OCI-LY3 (cell line): ENCODE measurements at regions not wholly inside any gene's neighbourhood (a gene's known extent, or its start where the extent isn't known, plus 50 kb on each side); places are given as distances from the start of the nearest gene placed in this dataset.

ENCODE experiments used
- H2AFZ ChIP-seq: fragments of 200-600, 300-600 bp; shearing (Covaris generic); 2 replicates; pipeline ENCODE4 v1.6.0; 2014; ENCODE audit warnings: antibody characterized with exemption, low read depth, low read length
- H3K27ac ChIP-seq: fragments of 200-600, 300-600 bp; sonication (generic); 2 replicates; pipeline ENCODE4 v1.5.1; 2014; ENCODE audit warnings: mild to moderate bottlenecking, low read length, moderate library complexity, mixed read lengths
- H3K27me3 ChIP-seq: fragments of 200-600, 300-600 bp; sonication (generic); 2 replicates; pipeline ENCODE4 v1.6.1; 2014; ENCODE audit warnings: low read depth, low read length, mixed read lengths
- H3K36me3 ChIP-seq: fragments of 200-600, 300-600 bp; sonication (generic); replicated peaks from 2 replicates; pipeline ENCODE3; 2014; ENCODE audit warnings: low read depth, low read length, mixed read lengths
- H3K4me1 ChIP-seq: fragments of 300-600, 200-600 bp; sonication (generic); 2 replicates; pipeline ENCODE4 v1.6.1; 2014; ENCODE audit warnings: low read length, mixed read lengths
- H3K4me2 ChIP-seq: fragments of 200-600, 300-600 bp; sonication (generic); 2 replicates; pipeline ENCODE4 v1.6.1; 2014; ENCODE audit warnings: low read length, mixed read lengths
- H3K4me3 ChIP-seq: fragments of 300-600, 200-600 bp; sonication (generic); 2 replicates; pipeline ENCODE4 v1.5.1; 2014; ENCODE audit warnings: antibody characterized with exemption, mild to moderate bottlenecking, low read length, moderate library complexity
- H3K79me2 ChIP-seq: fragments of 300-600, 200-600 bp; shearing (Covaris generic); 2 replicates; pipeline ENCODE4 v1.6.1; 2014; ENCODE audit warnings: mild to moderate bottlenecking, low read length, mixed read lengths
- H3K9ac ChIP-seq: fragments of 300-600, 200-600 bp; shearing (Covaris generic); 2 replicates; pipeline ENCODE4 v1.6.0; 2014; ENCODE audit warnings: mild to moderate bottlenecking, low read length, moderate library complexity
- H3K9me3 ChIP-seq: fragments of 200-600, 300-600 bp; shearing (Covaris generic); 2 replicates; pipeline ENCODE4 v1.6.1; 2014; ENCODE audit warnings: low read length, mixed read lengths; ENCODE audit not compliant: insufficient read depth
- H4K20me1 ChIP-seq: fragments of 200-600, 300-600 bp; sonication (generic); 2 replicates; pipeline ENCODE4 v1.6.1; 2016; ENCODE audit warnings: low read length, mixed read lengths; ENCODE audit not compliant: insufficient read depth
- EZH2phosphoT487 ChIP-seq: fragments of 200-600 bp; shearing (Covaris generic); IDR thresholded peaks from 2 replicates; pipeline ENCODE4 v1.6.1; 2018; ENCODE audit warnings: antibody characterized with exemption, mixed run types, low read depth
- TF ChIP-seq, protein P1 (sequence below): fragments of 200-600, 300-600 bp; sonication (generic); IDR thresholded peaks from 2 replicates; pipeline ENCODE4 v1.5.1; 2014; ENCODE audit warnings: antibody characterized with exemption, low read length, low read depth

- no peak overlapping the region for H3K9ac ChIP-seq
- no peak overlapping the region for H3K4me2 ChIP-seq
- H3K4me3 ChIP-seq: no peak overlapping the region
- no peak overlapping the region for H2AFZ ChIP-seq
- no peaks in the 10 kb centered on the region for H4K20me1 ChIP-seq
- H3K27me3 ChIP-seq: no peaks in the 10 kb centered on the region
- no peaks in the 10 kb centered on the region for H3K36me3 ChIP-seq
- H3K79me2 ChIP-seq: no peaks in the 10 kb centered on the region
- no peaks in the 10 kb centered on the region for H3K9me3 ChIP-seq
- peaks cover 10% of the 10 kb centered on the region for H3K4me1 ChIP-seq
- TF ChIP-seq, protein P1, sequence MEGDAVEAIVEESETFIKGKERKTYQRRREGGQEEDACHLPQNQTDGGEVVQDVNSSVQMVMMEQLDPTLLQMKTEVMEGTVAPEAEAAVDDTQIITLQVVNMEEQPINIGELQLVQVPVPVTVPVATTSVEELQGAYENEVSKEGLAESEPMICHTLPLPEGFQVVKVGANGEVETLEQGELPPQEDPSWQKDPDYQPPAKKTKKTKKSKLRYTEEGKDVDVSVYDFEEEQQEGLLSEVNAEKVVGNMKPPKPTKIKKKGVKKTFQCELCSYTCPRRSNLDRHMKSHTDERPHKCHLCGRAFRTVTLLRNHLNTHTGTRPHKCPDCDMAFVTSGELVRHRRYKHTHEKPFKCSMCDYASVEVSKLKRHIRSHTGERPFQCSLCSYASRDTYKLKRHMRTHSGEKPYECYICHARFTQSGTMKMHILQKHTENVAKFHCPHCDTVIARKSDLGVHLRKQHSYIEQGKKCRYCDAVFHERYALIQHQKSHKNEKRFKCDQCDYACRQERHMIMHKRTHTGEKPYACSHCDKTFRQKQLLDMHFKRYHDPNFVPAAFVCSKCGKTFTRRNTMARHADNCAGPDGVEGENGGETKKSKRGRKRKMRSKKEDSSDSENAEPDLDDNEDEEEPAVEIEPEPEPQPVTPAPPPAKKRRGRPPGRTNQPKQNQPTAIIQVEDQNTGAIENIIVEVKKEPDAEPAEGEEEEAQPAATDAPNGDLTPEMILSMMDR: no peak
- no peak for TF ChIP-seq EZH2phosphoT487
- H3K27ac ChIP-seq: no peak overlapping the region
These were observed 245.6 kb upstream of the GOLIM4 start for GRCh38 chr3:168341192-168341815.

DNA sequence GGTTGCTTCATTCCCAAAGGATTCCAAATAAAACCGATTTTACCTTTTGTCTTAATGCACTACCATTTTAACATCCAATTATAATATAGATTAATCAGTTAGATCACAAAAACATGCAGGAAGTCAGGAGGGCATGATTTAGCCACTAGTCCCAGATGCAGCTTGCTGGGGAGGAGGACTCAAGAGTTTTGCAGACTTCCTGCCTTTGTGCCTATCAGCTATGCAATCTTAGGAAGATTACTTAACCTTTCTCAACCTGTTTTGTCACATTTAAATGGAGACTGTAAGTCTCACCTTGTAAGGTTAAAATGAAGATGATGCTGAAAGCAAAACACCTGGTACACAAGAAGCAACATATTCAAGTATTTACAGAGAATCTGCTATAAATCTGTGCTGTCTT is 242.4 kb upstream of the GOLIM4 start:
- Histone ChIP-seq H4K20me1 (no peaks in the 10 kb centered on the region), H3K36me3 (no peaks in the 10 kb centered on the region), H3K4me3 (no peak overlapping the region), H3K4me1 (no peaks in the 10 kb centered on the region), H3K9me3 (no peaks in the 10 kb centered on the region), H3K4me2 (no peak overlapping the region), H3K79me2 (no peaks in the 10 kb centered on the region), H3K27me3 (no peaks in the 10 kb centered on the region), H3K27ac (no peak overlapping the region), H3K9ac (no peak overlapping the region), H2AFZ (no peak overlapping the region)
- no peak for TF ChIP-seq EZH2phosphoT487
- TF ChIP-seq, protein P1: no peak

DNA sequence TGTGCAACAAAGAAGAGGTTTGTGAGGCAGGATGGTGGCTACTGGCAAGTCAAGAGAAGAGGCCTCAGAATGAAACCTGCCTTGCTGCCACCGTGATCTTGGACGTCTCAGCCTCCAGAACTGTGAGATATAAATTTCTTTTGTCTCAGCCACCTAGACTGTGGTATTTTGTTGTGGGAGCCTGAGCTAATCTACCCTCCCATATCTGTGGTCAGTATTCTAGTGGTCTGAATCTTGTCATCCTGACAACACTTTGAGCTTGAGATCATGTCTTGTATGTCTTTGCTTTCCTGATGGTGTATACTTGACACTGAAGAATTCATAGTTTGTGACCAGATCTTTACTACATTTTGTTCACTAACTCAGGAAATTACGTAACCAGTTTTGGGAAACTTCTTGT is 240.6 kb upstream of the GOLIM4 start:
- Histone ChIP-seq H3K27me3 (no peaks in the 10 kb centered on the region), H2AFZ (no peak overlapping the region), H3K9ac (no peak overlapping the region), H3K4me2 (no peak overlapping the region), H3K4me1 (no peaks in the 10 kb centered on the region), H3K36me3 (no peaks in the 10 kb centered on the region), H3K79me2 (no peaks in the 10 kb centered on the region), H4K20me1 (no peaks in the 10 kb centered on the region), H3K27ac (no peak overlapping the region), H3K9me3 (no peaks in the 10 kb centered on the region), H3K4me3 (no peak overlapping the region)
- TF ChIP-seq, protein P1: no peak
- no peak for TF ChIP-seq EZH2phosphoT487

DNA sequence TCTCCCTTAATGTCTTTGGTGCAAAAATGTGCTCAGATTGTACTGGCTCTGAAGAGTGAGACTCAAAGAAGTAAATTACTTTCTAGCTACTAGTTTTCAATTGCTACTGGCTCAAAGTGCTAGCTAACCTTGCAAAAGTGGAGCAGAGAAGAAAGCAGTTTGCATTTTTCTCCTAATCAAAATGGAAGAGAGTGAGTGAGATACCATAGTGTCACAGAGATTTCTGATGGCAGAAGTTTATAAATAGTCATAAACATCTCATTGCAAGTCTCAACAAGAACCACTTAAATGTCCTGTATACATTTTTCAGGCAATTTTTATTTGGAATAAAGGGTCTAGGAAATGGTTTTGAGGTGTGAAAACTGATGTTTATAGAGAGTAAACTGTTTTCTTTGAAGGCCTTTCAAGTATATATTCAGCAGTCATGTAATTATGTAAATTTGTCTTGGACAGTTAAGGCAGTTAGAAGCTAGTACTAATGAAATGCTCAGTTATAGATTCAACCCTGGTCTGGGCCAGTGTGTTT is 237.7 kb upstream of the GOLIM4 start:
- no peaks in the 10 kb centered on the region for H3K79me2 ChIP-seq
- H3K27me3 ChIP-seq: no peaks in the 10 kb centered on the region
- no peaks in the 10 kb centered on the region for H3K9me3 ChIP-seq
- no peaks in the 10 kb centered on the region for H3K36me3 ChIP-seq
- H2AFZ ChIP-seq: no peak overlapping the region
- no peak overlapping the region for H3K4me2 ChIP-seq
- H4K20me1 ChIP-seq: no peaks in the 10 kb centered on the region
- H3K4me3 ChIP-seq: no peak overlapping the region
- TF ChIP-seq EZH2phosphoT487: no peak
- TF ChIP-seq, protein P1: no peak
- no peak overlapping the region for H3K9ac ChIP-seq
- no peaks in the 10 kb centered on the region for H3K4me1 ChIP-seq
- no peak overlapping the region for H3K27ac ChIP-seq
